ENCODE measurements at regions not wholly inside any gene's neighbourhood (a gene's known extent, or its start where the extent isn't known, plus 50 kb on each side); places are given as distances from the start of the nearest gene placed in this dataset.
"Not testable (repeated sequence)": the region's sequence is repeated elsewhere in the genome, so short reads cannot be mapped to it uniquely, and the experiment has no call there.

- TF ChIP-seq POLR2A, POLR2AphosphoS5, TAF1, POU2F2 (IDR thresholded peaks at IDR 0.05; ENCODE audit: low read depth, low read length): not testable (repeated sequence)
- TF ChIP-seq SPI1 (IDR thresholded peaks at IDR 0.05; ENCODE audit: low read depth, low read length), result peak; percentile 82
These were observed 53.4 kb upstream of the PARP8 start for GRCh38 chr5:50613057-50613456.
